ENCODE measurements at regions not wholly inside any gene's neighbourhood (a gene's known extent, or its start where the extent isn't known, plus 50 kb on each side); places are given as distances from the start of the nearest gene placed in this dataset.
"Not testable (repeated sequence)": the region's sequence is repeated elsewhere in the genome, so short reads cannot be mapped to it uniquely, and the experiment has no call there.

DNA sequence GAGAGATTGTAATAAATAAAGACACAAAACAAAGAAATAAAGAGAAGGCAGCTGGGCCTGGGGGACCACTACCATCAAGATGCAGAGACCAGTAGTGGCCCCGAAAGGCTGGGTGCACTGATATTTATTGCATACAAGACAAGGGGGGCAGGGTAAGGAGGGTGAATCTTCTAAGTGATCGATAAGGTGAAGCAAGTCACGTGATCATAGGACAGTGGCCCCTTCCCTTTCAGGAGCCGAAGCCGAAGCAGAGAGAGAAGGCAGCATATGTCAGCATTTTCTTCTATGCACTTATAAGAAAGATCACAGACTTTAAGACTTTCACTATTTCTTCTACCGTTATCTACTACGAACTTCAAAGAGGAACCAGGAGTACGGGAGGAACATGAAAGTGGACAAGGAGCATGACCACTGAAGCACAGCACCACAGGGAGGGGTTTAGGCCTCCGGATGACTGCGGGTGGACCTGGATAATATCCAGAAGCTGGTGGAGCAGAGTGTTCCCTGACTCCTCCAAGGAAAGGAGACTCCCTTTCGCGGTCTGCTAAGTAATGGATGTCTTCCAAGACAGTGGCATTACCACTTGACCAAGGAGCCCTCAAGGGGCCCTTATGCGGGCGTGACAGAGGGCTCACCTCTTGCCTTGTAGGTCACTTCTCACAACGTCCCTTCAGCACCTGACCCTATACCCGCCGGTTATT is 126.4 kb downstream of the RBM46 start:
- not testable (repeated sequence) for DNase-seq (ENCODE audit: low spot score)

DNA sequence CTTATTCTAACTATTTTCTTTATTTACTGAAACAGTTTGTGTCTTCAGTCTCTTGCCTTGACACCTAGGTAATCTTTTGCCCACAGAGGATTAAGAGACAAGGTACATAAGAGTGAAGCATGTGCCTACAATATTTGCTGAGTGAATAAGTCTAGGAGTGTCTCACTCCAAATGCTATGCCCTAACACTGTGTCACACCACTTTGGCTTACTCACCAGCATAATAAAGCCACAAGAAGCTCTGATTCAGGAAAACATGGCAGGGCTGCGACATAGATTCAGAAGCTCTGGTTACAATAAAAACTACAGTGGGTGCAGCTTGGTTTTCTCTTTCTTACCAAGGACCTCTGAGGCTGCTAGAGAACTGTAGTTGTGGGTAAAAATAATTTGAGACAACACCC is 127.1 kb downstream of the RBM46 start:
- DNase-seq (ENCODE audit: low spot score) = no peak

DNA sequence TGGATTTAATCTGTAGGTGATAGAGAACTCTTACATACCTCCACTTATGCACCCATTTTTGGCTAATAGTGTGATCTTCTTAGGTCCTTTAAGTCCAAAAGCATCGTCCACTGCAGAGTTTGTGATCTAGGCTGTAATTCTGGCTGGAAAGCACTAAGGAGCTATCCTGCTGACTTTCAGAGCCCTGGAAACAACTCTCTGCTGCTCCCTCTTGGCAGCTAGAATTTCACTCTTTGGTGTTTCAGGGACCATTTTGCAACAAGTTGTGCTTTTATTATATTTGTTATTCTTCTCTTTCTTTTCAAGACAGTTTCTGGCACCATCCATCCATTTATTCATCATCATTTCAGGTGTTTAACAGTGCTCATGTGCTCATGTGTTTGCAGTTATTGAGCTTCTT is 130.0 kb downstream of the RBM46 start:
- no peak for DNase-seq (ENCODE audit: low spot score)

DNA sequence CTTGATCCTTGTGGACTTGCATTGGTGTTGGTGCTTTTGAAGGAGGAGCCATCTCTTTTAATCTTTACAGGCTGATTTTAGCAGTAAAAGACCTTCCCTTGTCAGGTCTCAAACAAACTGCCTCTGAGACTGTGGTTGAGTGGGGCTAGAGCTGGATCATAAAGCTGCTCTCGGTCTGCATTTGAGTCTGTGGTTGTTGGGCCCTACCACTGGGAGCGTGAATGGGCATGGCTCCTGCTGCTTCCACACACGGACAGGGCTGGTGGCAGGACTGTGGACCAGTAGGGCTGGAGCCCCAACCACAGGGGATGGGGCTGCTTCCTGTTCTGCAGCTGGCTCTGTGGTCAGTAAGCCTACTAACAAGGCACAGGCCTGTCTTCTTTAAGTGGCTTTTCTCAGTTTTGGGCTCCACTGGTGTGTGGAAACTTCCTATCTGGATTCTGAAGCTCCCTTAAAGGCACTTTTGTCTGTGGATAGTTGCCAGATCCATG is 130.6 kb downstream of the RBM46 start:
- DNase-seq (ENCODE audit: low spot score) = no peak

DNA sequence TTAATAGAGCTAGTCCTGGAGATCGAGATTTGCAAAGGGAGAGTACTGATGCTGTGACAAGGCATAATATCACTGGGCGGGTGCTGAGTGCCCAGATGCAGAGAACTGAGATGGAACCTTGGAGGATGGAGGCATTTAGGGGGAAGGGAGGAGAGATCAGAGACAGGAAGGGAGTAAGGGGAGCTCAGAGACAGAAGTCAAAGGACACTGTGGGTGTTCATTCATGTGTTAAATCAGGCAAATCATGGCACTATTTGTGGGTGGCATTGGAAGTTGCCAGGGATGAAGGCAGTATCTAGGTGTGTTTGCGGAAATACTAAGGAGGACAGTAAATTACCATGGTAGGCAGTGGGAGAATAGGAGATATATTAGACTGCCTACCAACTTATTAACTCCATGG is 135.0 kb downstream of the RBM46 start:
- no peak for DNase-seq (ENCODE audit: low spot score)

GRCh38 chr4:154927126-154927680 is 146.1 kb downstream of the RBM46 start:
- DNase-seq (ENCODE audit: low spot score) = no peak

- no peak for DNase-seq (ENCODE audit: low spot score)
Observed at GRCh38 chr4:154928640-154929257, 147.7 kb downstream of the RBM46 start.

GRCh38 chr4:154936873-154937272 is 155.8 kb downstream of the RBM46 start:
- DNase-seq (ENCODE audit: low spot score) = no peak

DNA sequence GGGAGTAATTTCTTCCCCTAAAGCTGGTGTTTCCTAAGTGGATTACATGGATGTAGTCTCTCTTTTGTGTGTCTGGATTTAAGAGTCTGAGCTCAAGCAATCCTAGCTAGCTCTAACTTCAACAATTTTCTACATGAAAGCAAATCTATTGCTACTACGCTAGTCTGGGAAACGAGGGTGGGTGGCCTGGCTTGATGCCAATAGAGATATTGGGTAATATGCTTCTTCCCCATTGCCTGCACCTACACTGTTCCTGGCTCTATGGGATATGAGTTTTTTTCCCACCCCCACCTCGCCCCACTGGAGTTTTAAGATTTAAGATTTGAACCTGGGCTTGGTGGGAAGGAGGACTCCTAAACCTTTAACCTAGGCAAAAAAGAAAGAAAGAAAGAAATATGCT is 158.8 kb downstream of the RBM46 start:
- DNase-seq (ENCODE audit: low spot score) = no peak

GRCh38 chr4:154942176-154942575 is 161.1 kb downstream of the RBM46 start:
- no peak for DNase-seq (ENCODE audit: low spot score)

DNA sequence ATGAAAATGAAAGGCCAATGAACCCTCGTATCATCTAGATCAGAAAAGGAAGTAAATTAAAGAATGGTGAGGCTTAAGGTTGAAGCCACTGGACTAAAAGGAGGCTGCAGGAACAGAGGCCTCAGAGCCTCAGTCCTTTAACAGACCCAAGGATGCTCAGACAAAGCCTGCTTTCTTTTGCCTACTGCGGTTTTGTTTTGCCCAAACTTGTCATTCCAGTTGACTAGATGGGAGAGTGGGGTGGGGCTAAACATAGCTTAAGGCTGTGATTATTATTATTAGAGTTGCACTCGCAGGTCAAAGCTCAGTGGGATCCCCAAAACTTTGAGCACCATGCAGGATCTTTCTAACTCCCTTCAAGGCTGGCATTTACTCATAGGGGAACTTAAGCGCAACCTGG is 163.9 kb downstream of the RBM46 start:
- DNase-seq (ENCODE audit: low spot score) = no peak

- no peak for DNase-seq (ENCODE audit: low spot score)
Observed at GRCh38 chr4:154946113-154946512, 165.0 kb downstream of the RBM46 start.

- DNase-seq (ENCODE audit: low spot score) = no peak
Observed at GRCh38 chr4:154953691-154954090, 172.6 kb downstream of the RBM46 start.

GRCh38 chr4:154954117-154954516 is 173.0 kb downstream of the RBM46 start:
- DNase-seq (ENCODE audit: low spot score) = no peak

DNA sequence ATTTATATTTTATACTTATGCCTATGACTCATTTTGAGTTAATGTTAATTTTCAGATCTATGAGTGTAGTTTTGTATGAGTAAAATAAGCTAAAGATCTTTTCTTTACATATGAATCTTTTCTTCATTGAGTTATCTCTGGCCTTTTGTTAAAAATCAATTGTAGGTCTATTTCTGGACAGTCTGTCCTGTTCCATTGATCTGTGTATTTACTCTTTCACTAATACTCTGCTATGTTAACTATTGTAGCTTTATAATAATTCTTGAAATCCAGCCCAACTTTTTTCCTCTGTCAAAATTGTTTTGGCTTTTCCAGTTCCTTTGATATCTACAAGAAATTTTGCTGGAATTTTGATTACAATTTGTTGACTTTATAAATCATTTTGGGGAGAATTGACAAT is 177.0 kb downstream of the RBM46 start:
- no peak for DNase-seq (ENCODE audit: low spot score)

DNA sequence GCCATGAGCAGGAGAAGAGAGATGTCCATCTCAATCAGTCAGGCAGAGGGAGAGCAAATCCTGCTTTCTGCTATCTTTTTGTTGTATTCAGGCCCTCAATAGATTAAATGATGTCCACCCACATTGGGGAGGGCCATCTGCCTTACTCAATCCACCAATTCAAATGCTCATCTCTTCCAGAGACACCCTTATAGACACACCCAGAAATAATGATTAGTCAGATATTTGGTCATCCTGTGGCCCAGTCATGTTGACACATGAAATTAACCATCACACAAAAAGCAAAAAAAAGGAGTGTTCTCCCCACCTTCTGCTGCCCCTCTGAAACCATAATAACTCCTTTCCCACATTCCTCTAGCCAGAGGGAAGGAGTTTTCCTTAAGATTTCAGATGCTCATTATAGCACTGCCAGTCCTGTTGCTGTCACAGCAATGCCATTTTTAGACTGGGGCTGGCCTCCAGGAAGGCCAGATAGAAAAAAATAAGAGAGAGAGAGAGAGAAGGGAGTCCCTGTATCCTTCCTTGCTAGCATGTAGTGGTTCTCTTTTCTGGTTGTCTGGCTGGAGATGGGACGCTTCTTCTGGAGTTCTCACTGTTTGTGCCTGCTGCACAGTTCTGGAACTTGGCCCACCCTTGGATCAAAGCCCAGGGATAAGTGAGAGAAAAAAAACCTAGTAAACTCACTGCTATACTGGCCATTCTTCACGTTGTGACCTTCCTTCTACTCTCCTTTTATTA is 177.7 kb downstream of the RBM46 start:
- DNase-seq (ENCODE audit: low spot score) = no peak

- no peak for DNase-seq (ENCODE audit: low spot score)
Observed at GRCh38 chr4:154959756-154960155, 178.7 kb downstream of the RBM46 start.

DNA sequence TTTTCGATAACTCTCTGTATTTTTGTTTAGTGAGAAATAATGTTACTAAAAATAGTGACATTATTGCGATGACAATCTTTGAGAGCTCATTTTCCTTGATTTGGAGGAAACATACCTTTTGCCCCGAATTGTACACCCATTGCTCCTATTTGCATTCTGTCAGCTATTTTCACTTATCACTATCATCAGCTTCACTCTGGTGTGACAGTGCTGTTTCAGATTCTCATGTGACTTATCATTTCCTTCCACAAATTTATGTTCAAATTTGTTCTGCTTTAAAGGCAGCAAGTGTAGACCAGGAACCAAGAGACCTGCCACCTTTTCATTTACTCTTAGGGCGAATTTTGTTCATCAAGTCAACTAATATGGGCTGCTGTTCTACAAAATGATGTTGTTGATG is 179.4 kb downstream of the RBM46 start:
- DNase-seq (ENCODE audit: low spot score) = no peak

DNA sequence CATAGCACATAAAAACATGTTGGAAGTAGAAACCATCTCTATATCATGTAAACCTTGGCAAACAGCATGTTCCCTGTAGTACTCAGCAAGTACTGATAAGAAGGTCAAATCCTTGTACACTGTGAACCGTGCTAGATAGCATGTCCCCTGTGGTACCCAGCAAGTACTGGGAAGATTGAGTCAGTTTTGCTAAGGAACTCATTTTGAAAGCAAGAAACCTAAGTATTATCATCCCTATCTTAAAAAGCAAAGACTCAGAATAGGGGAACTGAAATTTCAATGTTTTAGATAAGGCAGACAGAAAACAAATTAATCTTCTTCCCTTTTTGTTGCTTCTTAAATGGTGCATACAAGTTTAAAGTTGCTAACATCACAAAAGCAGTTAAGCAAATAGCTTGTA is 180.2 kb downstream of the RBM46 start:
- DNase-seq (ENCODE audit: low spot score) = no peak

DNA sequence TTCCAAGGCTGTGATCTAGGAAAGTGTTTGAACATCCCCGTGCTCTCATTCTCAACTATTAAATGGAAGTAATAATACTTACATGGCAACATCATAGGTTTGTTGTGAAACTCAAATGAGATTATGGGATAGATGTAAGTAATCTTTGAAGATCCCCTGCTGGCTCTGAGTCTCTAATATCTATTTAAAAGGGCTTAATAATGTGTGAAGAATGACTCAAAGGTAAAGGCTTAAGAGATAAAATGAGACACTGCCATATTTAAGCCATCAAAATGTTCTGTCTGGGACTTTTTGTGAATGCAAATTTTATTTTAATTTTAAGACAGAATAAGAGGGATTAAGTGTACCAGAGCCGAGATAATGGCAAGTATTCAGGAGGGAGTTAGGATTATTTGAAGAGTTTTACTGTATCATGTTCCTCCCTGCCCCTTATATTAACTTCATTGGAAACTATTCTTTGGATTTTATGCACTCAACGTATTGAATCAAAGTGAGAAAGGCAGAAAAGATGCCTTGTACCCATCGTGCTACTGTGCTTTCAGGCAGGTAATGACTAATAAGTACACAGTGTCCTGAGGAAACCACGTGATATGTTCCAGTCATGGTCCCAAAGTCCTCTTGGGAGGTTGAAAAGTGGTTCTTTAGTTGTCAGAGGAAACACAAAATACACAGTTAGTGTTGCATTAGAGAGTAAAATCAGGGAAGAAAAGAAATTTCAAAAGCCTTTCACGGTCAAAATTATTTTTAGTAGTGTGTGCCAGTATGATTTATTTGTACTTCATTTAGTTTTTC is 192.4 kb downstream of the RBM46 start:
- DNase-seq (ENCODE audit: low spot score) = no peak

- DNase-seq (ENCODE audit: low spot score) = no peak
Observed at GRCh38 chr4:154977228-154977627, 196.2 kb downstream of the RBM46 start.

All from activated CD4-positive, alpha-beta T cell treated with anti-CD3 and anti-CD28 coated beads, Interleukin-2, Interleukin-4, amounts not matched to agents 100 ng/mL and 50 ng/mL, durations not matched to agents 16 hours and 8 hours (primary cell).